HepG2 (cell line): ENCODE measurements at regions not wholly inside any gene's neighbourhood (a gene's known extent, or its start where the extent isn't known, plus 50 kb on each side); places are given as distances from the start of the nearest gene placed in this dataset.

Experiments used
- ATAC-seq: fragments of 200-7000 bp; cut with Tn5 transposase; 3 replicates; pipeline ENCODE4 v1.9.1; 2020; ENCODE audit warnings: mild to moderate bottlenecking, moderate library complexity
- BruUV-seq: library from RNA; stranded (reverse); fragments of 400-500 nt; replicated peaks from 2 replicates; lab custom pipeline; 2021; lab: Mats Ljungman, UMichigan
- CTCF ChIA-PET: fragments of 300-600 bp; formaldehyde crosslinking; extraction: SDS; loops from one replicate; lab custom pipeline; 2021; ENCODE audit warnings: low total read pairs, inconsistent platforms, low intra/inter-chr PET ratio; lab: Yijun Ruan, JAX
- POLR2A ChIA-PET: fragments of 350-600 bp; sonication (Branson Sonifier 250); formaldehyde crosslinking; loops from one replicate; lab custom pipeline; 2020; ENCODE audit warnings: antibody characterized with exemption, inconsistent platforms; lab: Yijun Ruan, JAX
- DNase-seq: peaks from one replicate; pipeline ENCODE4 v3.0.0-alpha.2; 2015; ENCODE audit warnings: low spot score
- FAIRE-seq: peaks from 3 replicates; lab custom pipeline; 2011; peaks lifted over from hg19 to GRCh38; lab: Jason Lieb, UNC
- H2AFZ ChIP-seq: one replicate; pipeline ENCODE4 v1.6.1; 2011; ENCODE audit warnings: low read length, inconsistent platforms
- H3K27ac ChIP-seq: fragments of 300-600 bp; 3 replicates; pipeline ENCODE4 v1.8.0; 2011; ENCODE audit warnings: mixed run types, mild to moderate bottlenecking, mixed read lengths, low read length, inconsistent platforms; ENCODE audit not compliant: insufficient read depth; ENCODE audit errors: extremely low read length
- H3K27me3 ChIP-seq, 2 experiments: fragments of 200-600 bp in 1 of 2; 2 replicates in 1 of 2; 3 replicates in 1 of 2; pipeline versions ENCODE4 v1.6.0 to v1.8.0; 2011; ENCODE audit warnings: low read length in 2 of 2, mild to moderate bottlenecking in 2 of 2, moderate library complexity in 2 of 2, inconsistent platforms in 1 of 2; ENCODE audit not compliant: insufficient read depth in 2 of 2, control insufficient read depth in 1 of 2
- H3K36me3 ChIP-seq, 2 experiments: fragments of 200-600 bp in 1 of 2; replicated peaks in 1 of 2; 2 replicates in 1 of 2; 3 replicates in 1 of 2; pipeline versions ENCODE4 v1.5.1 to v1.8.0; 2011; ENCODE audit warnings: low read length in 2 of 2, inconsistent platforms in 1 of 2; ENCODE audit not compliant: insufficient read depth in 2 of 2, control insufficient read depth in 1 of 2
- H3K4me1 ChIP-seq: 2 replicates; pipeline ENCODE4 v1.5.1; 2012; ENCODE audit warnings: low read length, inconsistent platforms; ENCODE audit not compliant: insufficient read depth
- H3K4me2 ChIP-seq: 2 replicates; pipeline ENCODE4 v1.6.0; 2011; ENCODE audit warnings: low read depth, low read length, inconsistent platforms
- H3K4me3 ChIP-seq, 3 experiments: fragments of 200-600 bp in 1 of 3; sonication (generic), shearing (Covaris generic) in 1 of 3; replicated peaks in 1 of 3; 2 replicates each; pipeline ENCODE4 v1.5.1; 2011 to 2016; ENCODE audit warnings: low read length in 3 of 3, inconsistent platforms in 2 of 3, low read depth in 2 of 3, mild to moderate bottlenecking in 2 of 3, control low read depth in 1 of 3, mixed read lengths in 1 of 3; ENCODE audit not compliant: insufficient read depth in 1 of 3
- H3K79me2 ChIP-seq: one replicate; pipeline ENCODE4 v1.6.1; 2011; ENCODE audit warnings: low read length, inconsistent platforms; ENCODE audit not compliant: insufficient read depth
- H3K9ac ChIP-seq: 2 replicates; pipeline ENCODE4 v1.6.0; 2011; ENCODE audit warnings: mild to moderate bottlenecking, low read depth, low read length, inconsistent platforms; ENCODE audit not compliant: insufficient read depth
- H3K9me3 ChIP-seq: 2 replicates; pipeline ENCODE4 v1.5.1; 2012; ENCODE audit warnings: mild to moderate bottlenecking, low read length
- H4K20me1 ChIP-seq: 2 replicates; pipeline ENCODE4 v1.6.0; 2011; ENCODE audit warnings: inconsistent platforms, mild to moderate bottlenecking, low read length, moderate library complexity; ENCODE audit not compliant: insufficient read depth
- BRCA1 ChIP-seq: sonication (generic); formaldehyde crosslinking; IDR thresholded peaks from 2 replicates; pipeline ENCODE4 v1.4.0; 2020; ENCODE audit warnings: missing genetic modification reagents
- CEBPB ChIP-seq: IDR thresholded peaks from 2 replicates; pipeline ENCODE4 v1.6.1; 2011; ENCODE audit warnings: low read depth, low read length, improper control_type of control experiment, borderline replicate concordance
- CREB1 ChIP-seq, 2 experiments: fragments of 450-650 bp in 1 of 2; IDR thresholded peaks; 2 replicates each; pipeline ENCODE4 v1.6.1; 2016 to 2017; ENCODE audit warnings: control low read depth in 1 of 2, mild to moderate bottlenecking in 1 of 2, missing compliant biosample characterization in 1 of 2, missing genetic modification characterization in 1 of 2
- HMG20B ChIP-seq: conservative IDR thresholded peaks from 2 replicates; pipeline ENCODE4 v1.6.1; 2016; ENCODE audit warnings: missing genetic modification reagents, missing compliant biosample characterization
- JUNB ChIP-seq: sonication (generic); formaldehyde crosslinking; IDR thresholded peaks from 2 replicates; pipeline ENCODE4 v1.8.0; 2022; ENCODE audit warnings: missing genetic modification reagents, mild to moderate bottlenecking, borderline replicate concordance
- KLF11 ChIP-seq: IDR thresholded peaks from 2 replicates; pipeline ENCODE4 v1.6.1; 2016; ENCODE audit warnings: missing compliant biosample characterization
- TP53 ChIP-seq: sonication (generic); formaldehyde crosslinking; conservative IDR thresholded peaks from 2 replicates; pipeline ENCODE4 v1.4.0; 2020; ENCODE audit warnings: missing genetic modification reagents
- ZFP90 ChIP-seq: sonication (generic); formaldehyde crosslinking; IDR thresholded peaks from 2 replicates; pipeline ENCODE4 v1.8.0; 2022; ENCODE audit warnings: missing genetic modification reagents, mild to moderate bottlenecking, inconsistent platforms, borderline replicate concordance
- ZNF230 ChIP-seq: sonication (generic); formaldehyde crosslinking; IDR thresholded peaks from 2 replicates; pipeline ENCODE4 v1.4.0; 2020; ENCODE audit warnings: mild to moderate bottlenecking, missing genetic modification reagents
- ZNF382 ChIP-seq: sonication (generic); formaldehyde crosslinking; IDR thresholded peaks from 2 replicates; pipeline ENCODE4 v1.5.0; 2020; ENCODE audit warnings: missing genetic modification reagents, mild to moderate bottlenecking, borderline replicate concordance
- ZNF562 ChIP-seq: sonication (generic); formaldehyde crosslinking; IDR thresholded peaks from 2 replicates; pipeline ENCODE4 v1.8.0; 2022; ENCODE audit warnings: missing genetic modification reagents, borderline replicate concordance
- ZNF614 ChIP-seq: IDR thresholded peaks from 2 replicates; pipeline ENCODE4 v1.6.1; 2018; ENCODE audit warnings: missing biosample characterization, missing genetic modification reagents, inconsistent platforms, borderline replicate concordance
- WGBS: methylation state at CpG from one replicate; pipeline ENCODE4 v1.1.6; 2017; ENCODE audit warnings: low lambda C conversion rate; 5-methylcytosine and 5-hydroxymethylcytosine counted together
- in situ Hi-C: cut with HindIII; loops from 2 replicates; pipeline ENCODE4 v1.10.0; 2017; ENCODE audit warnings: low pct_unique_long_range_greater_than_20kb; ENCODE audit not compliant: extremely low pct_ligation_motif_present
- intact Hi-C: fragments of 100-400 bp; cut with micrococcal nuclease; formaldehyde crosslinking; loops from one replicate; pipeline ENCODE4 v1.10.0; 2022; ENCODE audit not compliant: unreplicated experiment

GRCh38 chr6:81625216-81625615, 127.3 kb downstream of the TENT5A start:
- DNase-seq, result no peak
- no peaks in the 10 kb centered on the region for H3K27me3 ChIP-seq
- BruUV-seq, result no TSS peak
- CTCF ChIA-PET, result no interaction called here
- no peaks in the 10 kb centered on the region for H4K20me1 ChIP-seq
- WGBS, result 28% methylated on average over 1 of the region's 1 CpG
- no peak for TF ChIP-seq CEBPB
- TF ChIP-seq, all 625 proteins: peak for 0
- Histone ChIP-seq H3K79me2 (no peaks in the 10 kb centered on the region), H3K4me1 (no peaks in the 10 kb centered on the region), H2AFZ (no peak overlapping the region), H3K27ac (no peak overlapping the region), H3K4me3 (no peak overlapping the region), H3K36me3 (no peaks in the 10 kb centered on the region), H3K9me3 (no peaks in the 10 kb centered on the region; the same call in 1 of the 2 replicates), H3K4me2 (no peak overlapping the region), H3K9ac (no peak overlapping the region)
- ATAC-seq (no peak), FAIRE-seq (no peak)
- intact Hi-C loops, result no loop called here
- POLR2A ChIA-PET, result no interaction called here
- in situ Hi-C loops, result no loop called here

GRCh38 chr6:81624453-81624852, 128.0 kb downstream of the TENT5A start:
- no peak overlapping the region for H3K4me3 ChIP-seq
- FAIRE-seq (no peak), ATAC-seq (no peak), DNase-seq (no peak)
- H3K36me3 ChIP-seq, result no peaks in the 10 kb centered on the region
- H3K27me3 ChIP-seq, result no peaks in the 10 kb centered on the region
- in situ Hi-C loops, result no loop called here
- no peaks in the 10 kb centered on the region for H3K4me1 ChIP-seq
- intact Hi-C loops, result no loop called here
- no peak overlapping the region for H3K4me2 ChIP-seq
- no peaks in the 10 kb centered on the region for H3K79me2 ChIP-seq
- H2AFZ ChIP-seq, result no peak overlapping the region
- no TSS peak for BruUV-seq
- POLR2A ChIA-PET, result no interaction called here
- CTCF ChIA-PET, result no interaction called here
- H4K20me1 ChIP-seq, result no peaks in the 10 kb centered on the region
- H3K27ac ChIP-seq, result no peak overlapping the region
- TF ChIP-seq CREB1 (IDR thresholded peaks at IDR 0.05) (no peak), CREB1 (CRISPR knock-in tag; IDR thresholded peaks at IDR 0.05) (no peak), KLF11 (no peak), BRCA1 (CRISPR knock-in tag) (no peak), ZFP90 (no peak), HMG20B (CRISPR knock-in tag) (no peak), ZNF614 (CRISPR knock-in tag) (no peak), ZNF562 (no peak), TP53 (CRISPR knock-in tag) (no peak), ZNF382 (CRISPR knock-in tag) (no peak), JUNB (CRISPR knock-in tag) (no peak), ZNF230 (CRISPR knock-in tag) (no peak)
- H3K9me3 ChIP-seq, result no peaks in the 10 kb centered on the region
- no peak overlapping the region for H3K9ac ChIP-seq
- 78% methylated on average over 1 of the region's 1 CpG for WGBS
